Endothelial cell (in vitro differentiated cells): ENCODE measurements at regions not wholly inside any gene's neighbourhood (a gene's known extent, or its start where the extent isn't known, plus 50 kb on each side); places are given as distances from the start of the nearest gene placed in this dataset.

Experiments
- DNase-seq: peaks from one replicate; pipeline ENCODE4 v3.0.0; 2021; ENCODE audit warnings: low spot score
- H3K27ac Mint-ChIP-seq: one replicate; pipeline ENCODE4 v1.8.0; 2021; ENCODE audit warnings: mixed read lengths, inconsistent platforms; ENCODE audit not compliant: unreplicated experiment
- H3K27me3 Mint-ChIP-seq: one replicate; pipeline ENCODE4 v1.8.0; 2021; ENCODE audit warnings: mild to moderate bottlenecking, moderate library complexity, mixed read lengths, inconsistent platforms; ENCODE audit not compliant: unreplicated experiment
- H3K36me3 Mint-ChIP-seq: one replicate; pipeline ENCODE4 v1.8.0; 2021; ENCODE audit warnings: mild to moderate bottlenecking, low read depth, mixed read lengths, inconsistent platforms; ENCODE audit not compliant: unreplicated experiment
- H3K4me1 Mint-ChIP-seq: one replicate; pipeline ENCODE4 v1.8.0; 2021; ENCODE audit warnings: mild to moderate bottlenecking, mixed read lengths, inconsistent platforms; ENCODE audit not compliant: unreplicated experiment
- H3K4me3 Mint-ChIP-seq: one replicate; pipeline ENCODE4 v1.8.0; 2021; ENCODE audit warnings: mild to moderate bottlenecking, mixed read lengths, inconsistent platforms; ENCODE audit not compliant: unreplicated experiment
- H3K9me3 Mint-ChIP-seq: one replicate; pipeline ENCODE4 v1.8.0; 2021; ENCODE audit warnings: mixed read lengths, inconsistent platforms; ENCODE audit not compliant: unreplicated experiment
- CTCF ChIP-seq: fragments of 200-600 bp; sonication (generic); IDR thresholded peaks from one replicate; pipeline ENCODE4 v1.5.0; 2021; ENCODE audit warnings: antibody characterized with exemption; ENCODE audit not compliant: unreplicated experiment

GRCh38 chr6:67244037-67244436 lies 1391.0 kb upstream of the ADGRB3 start:
- DNase-seq = no peak
- Mint-ChIP-seq H3K27me3 (peaks cover 1% of the 10 kb centered on the region), H3K4me3 (no peak overlapping the region), H3K4me1 (no peaks in the 10 kb centered on the region), H3K36me3 (no peaks in the 10 kb centered on the region), H3K27ac (no peak overlapping the region), H3K9me3 (no peaks in the 10 kb centered on the region)
- TF ChIP-seq CTCF = no peak

GRCh38 chr6:67237277-67237676 lies 1397.8 kb upstream of the ADGRB3 start:
- TF ChIP-seq CTCF = no peak
- Mint-ChIP-seq H3K27ac (no peak overlapping the region), H3K36me3 (no peaks in the 10 kb centered on the region), H3K4me1 (no peaks in the 10 kb centered on the region), H3K27me3 (no peaks in the 10 kb centered on the region), H3K9me3 (no peaks in the 10 kb centered on the region), H3K4me3 (no peak overlapping the region)
- no peak for DNase-seq

- DNase-seq = no peak
- Mint-ChIP-seq H3K27me3 (no peaks in the 10 kb centered on the region), H3K4me3 (no peak overlapping the region), H3K9me3 (no peaks in the 10 kb centered on the region), H3K4me1 (no peaks in the 10 kb centered on the region), H3K27ac (no peak overlapping the region), H3K36me3 (no peaks in the 10 kb centered on the region)
- TF ChIP-seq CTCF = no peak
Measured at GRCh38 chr6:67231092-67231491, 1404.0 kb upstream of the ADGRB3 start.

- H3K27ac Mint-ChIP-seq = no peak overlapping the region
- H3K27me3 Mint-ChIP-seq = peaks cover 2% of the 10 kb centered on the region
- no peaks in the 10 kb centered on the region for H3K36me3 Mint-ChIP-seq
- H3K4me3 Mint-ChIP-seq = no peak overlapping the region
- DNase-seq = no peak
- TF ChIP-seq CTCF = no peak
- H3K9me3 Mint-ChIP-seq = no peaks in the 10 kb centered on the region
- H3K4me1 Mint-ChIP-seq = no peaks in the 10 kb centered on the region
Measured at GRCh38 chr6:67224989-67225388, 1410.1 kb upstream of the ADGRB3 start.

- Mint-ChIP-seq H3K9me3 (no peaks in the 10 kb centered on the region), H3K27ac (no peak overlapping the region), H3K4me1 (no peaks in the 10 kb centered on the region), H3K4me3 (no peak overlapping the region), H3K36me3 (no peaks in the 10 kb centered on the region), H3K27me3 (peaks cover 2% of the 10 kb centered on the region)
- no peak for DNase-seq
- no peak for TF ChIP-seq CTCF
Measured at GRCh38 chr6:67221226-67221625, 1413.9 kb upstream of the ADGRB3 start.
